GM12878 (cell line): ENCODE measurements at regions not wholly inside any gene's neighbourhood (a gene's known extent, or its start where the extent isn't known, plus 50 kb on each side); places are given as distances from the start of the nearest gene placed in this dataset.

Experiments used
- ATAC-seq: fragments of 200-7000 bp; cut with Tn5 transposase; 3 replicates; pipeline ENCODE4 v1.9.1; 2020; ENCODE audit warnings: mild to moderate bottlenecking, moderate library complexity
- BruUV-seq: library from RNA; stranded (reverse); fragments of 400-500 nt; replicated peaks from 2 replicates; lab custom pipeline; 2021; lab: Mats Ljungman, UMichigan
- CTCF ChIA-PET: fragments of 300-600 bp; sonication (Branson Sonifier 250); formaldehyde crosslinking; extraction: SDS; loops from one replicate; lab custom pipeline; 2021; ENCODE audit warnings: inconsistent platforms; lab: Yijun Ruan, JAX
- POLR2A ChIA-PET: fragments of 350-600 bp; formaldehyde crosslinking; extraction: SDS; loops from one replicate; lab custom pipeline; 2021; ENCODE audit warnings: inconsistent platforms; lab: Charles Lee
- RAD21 ChIA-PET: fragments of 300-600 bp; sonication (Branson Sonifier 250); formaldehyde crosslinking; loops from one replicate; lab custom pipeline; 2023; ENCODE audit warnings: antibody characterized with exemption; ENCODE audit not compliant: unreplicated experiment; lab: Charles Lee
- SMC1A ChIA-PET: fragments of 300-600 bp; sonication (Branson Sonifier 250); formaldehyde crosslinking; loops from one replicate; lab custom pipeline; 2023; ENCODE audit not compliant: unreplicated experiment, uncharacterized antibody; lab: Charles Lee
- DNase-seq: peaks from one replicate; pipeline ENCODE4 v3.0.0-alpha.2; 2011; ENCODE audit warnings: low read depth, low spot score
- FAIRE-seq: peaks from 3 replicates; lab custom pipeline; 2011; peaks lifted over from hg19 to GRCh38; lab: Jason Lieb, UNC
- H2AFZ ChIP-seq: 2 replicates; pipeline ENCODE4 v1.6.0; 2011; ENCODE audit warnings: low read depth, low read length, control low read depth; ENCODE audit not compliant: control insufficient read depth
- H3K27ac ChIP-seq: 2 replicates; pipeline ENCODE4 v1.5.1; 2011; ENCODE audit warnings: control low read depth; ENCODE audit not compliant: control insufficient read depth, insufficient read depth
- H3K27me3 ChIP-seq, 2 experiments: replicated peaks in 1 of 2; 2 replicates each; pipeline versions ENCODE4 v1.6.0 to v1.6.1; 2011; ENCODE audit warnings: low read length in 1 of 2; ENCODE audit not compliant: control insufficient read depth in 2 of 2, insufficient read depth in 2 of 2
- H3K36me3 ChIP-seq, 2 experiments: 2 replicates each; pipeline ENCODE4 v1.5.1; 2011; ENCODE audit warnings: low read length in 1 of 2; ENCODE audit not compliant: control insufficient read depth in 2 of 2, insufficient read depth in 2 of 2
- H3K4me1 ChIP-seq: 2 replicates; pipeline ENCODE4 v1.6.1; 2011; ENCODE audit warnings: mild to moderate bottlenecking, low read length, moderate library complexity, mixed read lengths; ENCODE audit not compliant: control insufficient read depth, insufficient read depth
- H3K4me2 ChIP-seq: 2 replicates; pipeline ENCODE4 v1.6.0; 2011; ENCODE audit warnings: control low read depth; ENCODE audit not compliant: control insufficient read depth, insufficient read depth
- H3K4me3 ChIP-seq: fragments of 200-600 bp; sonication (generic); 2 replicates; pipeline ENCODE4 v1.5.1; 2016
- H3K79me2 ChIP-seq: 2 replicates; pipeline ENCODE4 v1.6.0; 2011; ENCODE audit warnings: low read length; ENCODE audit not compliant: control insufficient read depth, insufficient read depth
- H3K9ac ChIP-seq: 2 replicates; pipeline ENCODE4 v1.8.0; 2011; ENCODE audit warnings: low read length, control low read depth, mixed read lengths; ENCODE audit not compliant: control insufficient read depth, insufficient read depth
- H3K9me3 ChIP-seq: replicated peaks from 3 replicates; pipeline ENCODE4 v1.5.1; 2011; ENCODE audit warnings: mild to moderate bottlenecking, low read length; ENCODE audit not compliant: control insufficient read depth, insufficient read depth
- H4K20me1 ChIP-seq: 2 replicates; pipeline ENCODE4 v1.6.0; 2011; ENCODE audit not compliant: control insufficient read depth, insufficient read depth
- ASH2L ChIP-seq: fragments of 300-600, 200-600 bp; sonication (generic); IDR thresholded peaks from 2 replicates; pipeline ENCODE4 v1.6.1; 2017; ENCODE audit warnings: low read depth, mild to moderate bottlenecking, borderline replicate concordance
- BRCA1 ChIP-seq: IDR thresholded peaks from 2 replicates; pipeline ENCODE4 v1.6.1; 2011; ENCODE audit warnings: low read depth, low read length, improper control_type of control experiment
- CHD1 ChIP-seq: IDR thresholded peaks from 2 replicates; pipeline ENCODE4 v1.6.1; 2012; ENCODE audit warnings: low read depth, low read length, improper control_type of control experiment
- CHD2 ChIP-seq: IDR thresholded peaks from 2 replicates; pipeline ENCODE4 v1.6.1; 2011; ENCODE audit warnings: low read depth, low read length, improper control_type of control experiment, borderline replicate concordance
- E2F8 ChIP-seq: fragments of 450-650 bp; IDR thresholded peaks from 2 replicates; pipeline ENCODE4 v1.6.1; 2018; ENCODE audit warnings: mild to moderate bottlenecking, low read depth, moderate library complexity; ENCODE audit not compliant: partially characterized antibody
- EED ChIP-seq: sonication (generic); IDR thresholded peaks from 2 replicates; pipeline ENCODE4 v1.6.1; 2016; ENCODE audit warnings: antibody characterized with exemption, low read depth
- GATAD2B ChIP-seq: fragments of 450-650 bp; conservative IDR thresholded peaks from 2 replicates; pipeline ENCODE4 v1.6.1; 2017; ENCODE audit warnings: low read depth, mild to moderate bottlenecking, moderate library complexity
- MEF2A ChIP-seq: IDR thresholded peaks from 2 replicates; pipeline ENCODE4 v1.6.1; 2011; ENCODE audit warnings: low read depth, mild to moderate bottlenecking, low read length, moderate library complexity; ENCODE audit not compliant: insufficient read depth
- PKNOX1 ChIP-seq: fragments of 450-650 bp; IDR thresholded peaks from 2 replicates; pipeline ENCODE4 v1.6.1; 2016; ENCODE audit warnings: mild to moderate bottlenecking
- POLR2A ChIP-seq: IDR thresholded peaks from 2 replicates; pipeline ENCODE4 v1.6.1; 2011; ENCODE audit warnings: low read depth, mild to moderate bottlenecking, low read length
- RAD51 ChIP-seq: fragments of 450-650 bp; IDR thresholded peaks from 2 replicates; pipeline ENCODE4 v1.6.1; 2016; ENCODE audit warnings: moderate library complexity, mild to moderate bottlenecking, inconsistent platforms
- SKIL ChIP-seq: fragments of 450-650 bp; IDR thresholded peaks from 2 replicates; pipeline ENCODE4 v1.6.1; 2017; ENCODE audit warnings: mild to moderate bottlenecking, low read depth, inconsistent platforms; ENCODE audit not compliant: poor library complexity, severe bottlenecking
- STAT1 ChIP-seq: fragments of 450-650 bp; conservative IDR thresholded peaks from 2 replicates; pipeline ENCODE4 v1.6.1; 2014; ENCODE audit warnings: antibody characterized with exemption, mild to moderate bottlenecking
- SUPT20H ChIP-seq: IDR thresholded peaks from 2 replicates; pipeline ENCODE4 v1.6.1; 2011; ENCODE audit warnings: low read depth, mild to moderate bottlenecking, low read length, moderate library complexity, borderline replicate concordance; ENCODE audit not compliant: control insufficient read depth
- TCF7 ChIP-seq: IDR thresholded peaks from 2 replicates; pipeline ENCODE4 v1.6.1; 2014; ENCODE audit warnings: antibody characterized with exemption, borderline replicate concordance
- WGBS: methylation state at CpG from one replicate; pipeline ENCODE4 v1.1.6; 2016; ENCODE audit warnings: low lambda C conversion rate; ENCODE audit not compliant: insufficient replicate concordance, insufficient coverage; ENCODE audit errors: missing lambda C conversion rate; 5-methylcytosine and 5-hydroxymethylcytosine counted together
- in situ Hi-C: fragments of 300-500 bp; cut with MboI; formaldehyde crosslinking; loops from 9 replicates; pipeline ENCODE4 v1.14.3; 2018; ENCODE audit warnings: mixed read lengths
- intact Hi-C: fragments of 100-400 bp; cut with micrococcal nuclease; formaldehyde crosslinking; loops from one replicate; pipeline ENCODE4 v1.14.2; 2022; ENCODE audit not compliant: unreplicated experiment

DNA sequence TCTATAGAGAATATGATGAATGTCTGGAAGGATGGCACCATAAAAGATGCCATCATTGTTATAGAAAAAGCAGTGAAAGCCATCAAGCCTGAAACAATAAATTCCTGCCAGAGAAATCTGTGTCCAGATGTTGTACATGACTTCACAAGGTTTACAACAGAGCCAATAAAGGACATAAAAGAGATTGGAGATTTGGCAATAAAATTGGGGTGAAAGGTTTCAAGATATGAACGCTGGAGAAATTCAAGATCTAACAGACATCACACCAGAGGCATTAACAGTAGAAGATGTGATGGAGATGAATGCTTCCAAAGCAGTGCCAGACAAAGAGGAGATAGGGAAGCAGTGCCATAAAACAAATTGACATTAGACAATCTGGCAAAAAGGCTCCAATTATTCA lies 518.8 kb upstream of the ACVR2A start:
- POLR2A ChIA-PET: no interaction called here
- Histone ChIP-seq H3K9ac (no peak overlapping the region), H3K9me3 (peaks cover 4% of the 10 kb centered on the region; the same call in 1 of the 3 replicates), H3K4me1 (peaks cover 4% of the 10 kb centered on the region; the same call in 1 of the 2 replicates), H2AFZ (no peak overlapping the region), H4K20me1 (no peaks in the 10 kb centered on the region), H3K4me2 (no peak overlapping the region), H3K27me3 (no peaks in the 10 kb centered on the region), H3K27ac (no peak overlapping the region), H3K79me2 (no peaks in the 10 kb centered on the region), H3K36me3 (no peaks in the 10 kb centered on the region), H3K4me3 (no peak overlapping the region)
- RAD21 ChIA-PET: no interaction called here
- no peak for TF ChIP-seq RAD51
- no peak for TF ChIP-seq CHD1
- no peak for TF ChIP-seq BRCA1
- TF ChIP-seq STAT1: no peak
- TF ChIP-seq SKIL: no peak
- no peak for TF ChIP-seq TCF7
- no peak for TF ChIP-seq ASH2L
- no peak for TF ChIP-seq E2F8
- TF ChIP-seq PKNOX1: no peak
- TF ChIP-seq EED: no peak
- TF ChIP-seq SUPT20H: no peak
- no peak for TF ChIP-seq MEF2A
- TF ChIP-seq POLR2A: no peak
- no peak for TF ChIP-seq CHD2
- TF ChIP-seq GATAD2B: no peak
- no TSS peak for BruUV-seq
- intact Hi-C loops: no loop called here
- in situ Hi-C loops: no loop called here
- FAIRE-seq (no peak), DNase-seq (no peak), ATAC-seq (no peak)
- 95% methylated on average over 1 of the region's 1 CpG for WGBS
- CTCF ChIA-PET: interaction anchor here (10.4 kb wide), 1 partner anchor 243 kb away, joined by 169 read pairs; no protein-coding TSS in a partner anchor
- SMC1A ChIA-PET: no interaction called here
